Esophagus squamous epithelium (tissue), 4 donors: ENCODE measurements at regions not wholly inside any gene's neighbourhood (a gene's known extent, or its start where the extent isn't known, plus 50 kb on each side); places are given as distances from the start of the nearest gene placed in this dataset.

ENCODE experiments used
- POLR2A ChIP-seq, 4 donors: fragments of 450-650 bp; IDR thresholded peaks; one replicate each; pipeline ENCODE4 v1.6.1; 2017; ENCODE audit warnings: antibody characterized with exemption in 4 of 4, mild to moderate bottlenecking in 4 of 4, moderate library complexity in 3 of 4
- TF ChIP-seq, protein P1 (sequence below), 6 experiments: fragments of 450-650 bp in 4 of 6; fragments of 200-600 bp in 2 of 6; sonication (generic) in 2 of 6; IDR thresholded peaks; one replicate each; pipeline ENCODE4 v1.5.1; 2016 to 2019; ENCODE audit warnings: antibody characterized with exemption in 6 of 6, mild to moderate bottlenecking in 4 of 6, moderate library complexity in 4 of 6

DNA sequence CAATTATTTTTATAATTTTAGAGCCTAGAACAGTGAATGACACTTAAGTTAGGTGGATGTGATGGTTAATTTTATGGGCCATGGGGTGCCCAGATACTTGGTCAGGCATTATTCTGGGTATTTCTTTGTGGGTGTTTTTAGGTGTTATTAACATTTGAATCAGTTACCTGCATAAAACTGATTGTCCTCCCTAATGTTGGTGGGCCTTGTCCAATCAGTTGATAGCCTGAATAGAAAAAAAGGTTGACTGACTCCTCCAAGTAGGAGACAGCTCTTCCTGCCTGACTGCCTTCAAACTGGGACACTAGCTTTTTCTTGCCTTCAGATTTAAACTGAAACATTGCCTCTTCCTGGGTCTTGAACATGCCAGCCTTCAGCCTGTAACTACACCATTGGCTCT lies 312.9 kb upstream of the FIGN start:
- no peak for TF ChIP-seq POLR2A (IDR thresholded peaks at IDR 0.05)
- TF ChIP-seq, protein P1, sequence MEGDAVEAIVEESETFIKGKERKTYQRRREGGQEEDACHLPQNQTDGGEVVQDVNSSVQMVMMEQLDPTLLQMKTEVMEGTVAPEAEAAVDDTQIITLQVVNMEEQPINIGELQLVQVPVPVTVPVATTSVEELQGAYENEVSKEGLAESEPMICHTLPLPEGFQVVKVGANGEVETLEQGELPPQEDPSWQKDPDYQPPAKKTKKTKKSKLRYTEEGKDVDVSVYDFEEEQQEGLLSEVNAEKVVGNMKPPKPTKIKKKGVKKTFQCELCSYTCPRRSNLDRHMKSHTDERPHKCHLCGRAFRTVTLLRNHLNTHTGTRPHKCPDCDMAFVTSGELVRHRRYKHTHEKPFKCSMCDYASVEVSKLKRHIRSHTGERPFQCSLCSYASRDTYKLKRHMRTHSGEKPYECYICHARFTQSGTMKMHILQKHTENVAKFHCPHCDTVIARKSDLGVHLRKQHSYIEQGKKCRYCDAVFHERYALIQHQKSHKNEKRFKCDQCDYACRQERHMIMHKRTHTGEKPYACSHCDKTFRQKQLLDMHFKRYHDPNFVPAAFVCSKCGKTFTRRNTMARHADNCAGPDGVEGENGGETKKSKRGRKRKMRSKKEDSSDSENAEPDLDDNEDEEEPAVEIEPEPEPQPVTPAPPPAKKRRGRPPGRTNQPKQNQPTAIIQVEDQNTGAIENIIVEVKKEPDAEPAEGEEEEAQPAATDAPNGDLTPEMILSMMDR (IDR thresholded peaks at IDR 0.05) = no peak
